Esophagus squamous epithelium (tissue), 5 donors: ENCODE measurements at regions not wholly inside any gene's neighbourhood (a gene's known extent, or its start where the extent isn't known, plus 50 kb on each side); places are given as distances from the start of the nearest gene placed in this dataset.
A peak's percentile ranks its signal among the peaks of the same experiment; 100 is the strongest.

Experiments used
- DNase-seq: peaks from one replicate; lab custom pipeline; 2025; lab: John Stamatoyannopoulos, UW
- H3K27ac ChIP-seq, 4 donors: fragments of 200-600 bp; sonication (generic); one replicate each; pipeline ENCODE4 v1.5.1; 2016 to 2019; ENCODE audit warnings: mild to moderate bottlenecking in 1 of 4
- H3K27me3 ChIP-seq, 4 donors: fragments of 200-600 bp; sonication (generic); 1 replicate in 3 of 4; 2 replicates in 1 of 4; pipeline versions ENCODE4 v1.5.1 to v1.6.0; 2017 to 2021; ENCODE audit warnings: antibody characterized with exemption in 1 of 4
- H3K36me3 ChIP-seq, 3 donors: fragments of 200-600 bp; sonication (generic); one replicate each; pipeline ENCODE4 v1.5.1; 2016 to 2019
- H3K4me1 ChIP-seq, 3 donors: fragments of 200-600 bp; sonication (generic); one replicate each; pipeline ENCODE4 v1.5.1; 2017 to 2019
- H3K4me3 ChIP-seq, 4 donors: fragments of 200-600 bp; sonication (generic); 1 replicate in 3 of 4; 2 replicates in 1 of 4; pipeline ENCODE4 v1.5.1; 2016 to 2019; ENCODE audit warnings: mild to moderate bottlenecking in 2 of 4, moderate library complexity in 1 of 4
- H3K9me3 ChIP-seq, 3 donors: fragments of 200-600 bp; sonication (generic); one replicate each; pipeline ENCODE4 v1.5.1; 2016 to 2019
- CTCF ChIP-seq, 6 experiments: fragments of 450-650 bp in 4 of 6; fragments of 200-600 bp in 2 of 6; sonication (generic) in 2 of 6; IDR thresholded peaks; one replicate each; pipeline ENCODE4 v1.5.1; 2016 to 2019; ENCODE audit warnings: antibody characterized with exemption in 6 of 6, mild to moderate bottlenecking in 4 of 6, moderate library complexity in 4 of 6
- POLR2A ChIP-seq, 4 donors: fragments of 450-650 bp; IDR thresholded peaks; one replicate each; pipeline ENCODE4 v1.6.1; 2017; ENCODE audit warnings: antibody characterized with exemption in 4 of 4, mild to moderate bottlenecking in 4 of 4, moderate library complexity in 3 of 4
- WGBS, 2 donors: methylation state at CpG; one replicate each; pipeline ENCODE4 v1.1.5; 2018; 5-methylcytosine and 5-hydroxymethylcytosine counted together
- intact Hi-C: fragments of 100-400 bp; cut with DNase I; formaldehyde crosslinking; loops from one replicate; pipeline ENCODE4 v1.15.0; 2022
- donor health status: DM: yes; HTN: yes; CAD: no.

GRCh38 chr16:86297866-86298757 is 212.2 kb upstream of the FOXF1 start:
- whole genome bisulfite sequencing, 2 donors, result 21 to 28% methylated on average over 15 to 22 of the region's 31 CpGs

GRCh38 chr16:86298758-86299134 is 211.6 kb upstream of the FOXF1 start:
- Histone ChIP-seq H3K4me3 (peak overlapping the region in 1 of 4 donors; percentile 37), H3K36me3 (no peaks in the 10 kb centered on the region), H3K27me3 (peaks cover 0 to 85% (median 0%) of the 10 kb centered on the region in 4 donors), H3K27ac (peak overlapping the region; percentile 30 to 79 (median 72)), H3K9me3 (no peaks in the 10 kb centered on the region), H3K4me1 (peaks cover 0 to 42% (median 10%) of the 10 kb centered on the region in 3 donors)
- WGBS, 2 donors, result 7 to 19% methylated on average over 7 of the region's 7 CpGs
- TF ChIP-seq CTCF (IDR thresholded peaks at IDR 0.05) (no peak), POLR2A (IDR thresholded peaks at IDR 0.05) (no peak)
- no peak for DNase-seq
- intact Hi-C loops, result no loop called here

More at GRCh38 chr16:86297866-86298757, 212.2 kb upstream of the FOXF1 start:
- intact Hi-C loops, result no loop called here
- peak overlapping the region; percentile 30 to 79 (median 72) for H3K27ac ChIP-seq
- no peak for TF ChIP-seq POLR2A (IDR thresholded peaks at IDR 0.05)
- no peak for TF ChIP-seq CTCF (IDR thresholded peaks at IDR 0.05)
- H3K4me1 ChIP-seq, result peaks cover 0 to 36% (median 10%) of the 10 kb centered on the region in 3 donors
- no peaks in the 10 kb centered on the region for H3K36me3 ChIP-seq
- DNase-seq, result no peak
- H3K4me3 ChIP-seq, result peak overlapping the region in 1 of 4 donors; percentile 37
- H3K9me3 ChIP-seq, result no peaks in the 10 kb centered on the region
- peaks cover 0 to 87% (median 0%) of the 10 kb centered on the region in 4 donors for H3K27me3 ChIP-seq

- WGBS, 2 donors, result 75 to 80% methylated on average over 18 of the region's 18 CpGs
- Histone ChIP-seq H3K4me1 (peaks cover 0 to 42% (median 6%) of the 10 kb centered on the region in 3 donors), H3K9me3 (no peaks in the 10 kb centered on the region), H3K4me3 (no peak overlapping the region), H3K27ac (no peak overlapping the region), H3K27me3 (peaks cover 0 to 77% (median 0%) of the 10 kb centered on the region in 4 donors), H3K36me3 (no peaks in the 10 kb centered on the region)
- no peak for DNase-seq
- no peak for TF ChIP-seq CTCF (IDR thresholded peaks at IDR 0.05)
- no peak for TF ChIP-seq POLR2A (IDR thresholded peaks at IDR 0.05)
- intact Hi-C loops, result no loop called here
These were observed 210.3 kb upstream of the FOXF1 start for GRCh38 chr16:86299882-86300610.

GRCh38 chr16:86300746-86301481 is 209.4 kb upstream of the FOXF1 start:
- intact Hi-C loops, result no loop called here
- 24 to 28% methylated on average over 15 to 16 of the region's 20 CpGs for WGBS, 2 donors
- Histone ChIP-seq H3K9me3 (no peaks in the 10 kb centered on the region), H3K27me3 (peaks cover 0 to 68% (median 0%) of the 10 kb centered on the region in 4 donors), H3K4me3 (peak overlapping the region in 2 of 4 donors; percentile 7 to 42), H3K36me3 (no peaks in the 10 kb centered on the region), H3K27ac (peak overlapping the region in 3 of 4 donors; percentile 44 to 59 (median 53)), H3K4me1 (peaks cover 0 to 41% (median 5%) of the 10 kb centered on the region in 3 donors)
- TF ChIP-seq CTCF (IDR thresholded peaks at IDR 0.05) (no peak), POLR2A (IDR thresholded peaks at IDR 0.05) (no peak)
- DNase-seq, result no peak
